ENCODE measurements at regions not wholly inside any gene's neighbourhood (a gene's known extent, or its start where the extent isn't known, plus 50 kb on each side); places are given as distances from the start of the nearest gene placed in this dataset.

- ChIA-PET CTCF (no interaction called here), POLR2A (no interaction called here)
- Mint-ChIP-seq H3K4me3 (no peak overlapping the region), H3K27me3 (no peaks in the 10 kb centered on the region), H3K36me3 (ENCODE audit: low read depth) (no peaks in the 10 kb centered on the region), H3K9me3 (no peaks in the 10 kb centered on the region), H3K4me1 (no peaks in the 10 kb centered on the region), H3K27ac (no peak overlapping the region)
- TF ChIP-seq, protein P1, sequence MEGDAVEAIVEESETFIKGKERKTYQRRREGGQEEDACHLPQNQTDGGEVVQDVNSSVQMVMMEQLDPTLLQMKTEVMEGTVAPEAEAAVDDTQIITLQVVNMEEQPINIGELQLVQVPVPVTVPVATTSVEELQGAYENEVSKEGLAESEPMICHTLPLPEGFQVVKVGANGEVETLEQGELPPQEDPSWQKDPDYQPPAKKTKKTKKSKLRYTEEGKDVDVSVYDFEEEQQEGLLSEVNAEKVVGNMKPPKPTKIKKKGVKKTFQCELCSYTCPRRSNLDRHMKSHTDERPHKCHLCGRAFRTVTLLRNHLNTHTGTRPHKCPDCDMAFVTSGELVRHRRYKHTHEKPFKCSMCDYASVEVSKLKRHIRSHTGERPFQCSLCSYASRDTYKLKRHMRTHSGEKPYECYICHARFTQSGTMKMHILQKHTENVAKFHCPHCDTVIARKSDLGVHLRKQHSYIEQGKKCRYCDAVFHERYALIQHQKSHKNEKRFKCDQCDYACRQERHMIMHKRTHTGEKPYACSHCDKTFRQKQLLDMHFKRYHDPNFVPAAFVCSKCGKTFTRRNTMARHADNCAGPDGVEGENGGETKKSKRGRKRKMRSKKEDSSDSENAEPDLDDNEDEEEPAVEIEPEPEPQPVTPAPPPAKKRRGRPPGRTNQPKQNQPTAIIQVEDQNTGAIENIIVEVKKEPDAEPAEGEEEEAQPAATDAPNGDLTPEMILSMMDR (IDR thresholded peaks at IDR 0.05), result no peak
- intact Hi-C loops (cut with micrococcal nuclease), result no loop called here
- DNase-seq, result no peak
- no peak for ATAC-seq (ENCODE audit: low read depth)
Measured at GRCh38 chr14:29126865-29127264, 360.3 kb downstream of the FOXG1 start.

- TF ChIP-seq, protein P1 (IDR thresholded peaks at IDR 0.05), result no peak
- Mint-ChIP-seq H3K27ac (no peak overlapping the region), H3K27me3 (no peaks in the 10 kb centered on the region), H3K4me1 (no peaks in the 10 kb centered on the region), H3K36me3 (ENCODE audit: low read depth) (no peaks in the 10 kb centered on the region), H3K4me3 (no peak overlapping the region), H3K9me3 (no peaks in the 10 kb centered on the region)
- POLR2A ChIA-PET, result no interaction called here
- CTCF ChIA-PET, result no interaction called here
- ATAC-seq (ENCODE audit: low read depth) (no peak), DNase-seq (no peak)
- intact Hi-C loops (cut with micrococcal nuclease), result no loop called here
Measured at GRCh38 chr14:29140016-29140415, 373.4 kb downstream of the FOXG1 start.

GRCh38 chr14:29144621-29145020, 378.0 kb downstream of the FOXG1 start:
- DNase-seq (no peak), ATAC-seq (ENCODE audit: low read depth) (no peak)
- CTCF ChIA-PET, result no interaction called here
- TF ChIP-seq, protein P1 (IDR thresholded peaks at IDR 0.05), result no peak
- H3K27ac Mint-ChIP-seq, result no peak overlapping the region
- intact Hi-C loops (cut with micrococcal nuclease), result no loop called here
- no peaks in the 10 kb centered on the region for H3K36me3 Mint-ChIP-seq (ENCODE audit: low read depth)
- no peak overlapping the region for H3K4me3 Mint-ChIP-seq
- no peaks in the 10 kb centered on the region for H3K4me1 Mint-ChIP-seq
- no peaks in the 10 kb centered on the region for H3K27me3 Mint-ChIP-seq
- H3K9me3 Mint-ChIP-seq, result no peaks in the 10 kb centered on the region
- POLR2A ChIA-PET, result no interaction called here

- Mint-ChIP-seq H3K27me3 (no peaks in the 10 kb centered on the region), H3K4me1 (no peaks in the 10 kb centered on the region), H3K4me3 (no peak overlapping the region), H3K9me3 (peaks cover 7% of the 10 kb centered on the region), H3K36me3 (ENCODE audit: low read depth) (no peaks in the 10 kb centered on the region), H3K27ac (no peak overlapping the region)
- intact Hi-C loops (cut with micrococcal nuclease), result no loop called here
- POLR2A ChIA-PET, result no interaction called here
- no peak for ATAC-seq (ENCODE audit: low read depth)
- DNase-seq, result no peak
- CTCF ChIA-PET, result no interaction called here
- TF ChIP-seq, protein P1 (IDR thresholded peaks at IDR 0.05), result no peak
Measured at GRCh38 chr14:29148221-29148620, 381.6 kb downstream of the FOXG1 start.

DNA sequence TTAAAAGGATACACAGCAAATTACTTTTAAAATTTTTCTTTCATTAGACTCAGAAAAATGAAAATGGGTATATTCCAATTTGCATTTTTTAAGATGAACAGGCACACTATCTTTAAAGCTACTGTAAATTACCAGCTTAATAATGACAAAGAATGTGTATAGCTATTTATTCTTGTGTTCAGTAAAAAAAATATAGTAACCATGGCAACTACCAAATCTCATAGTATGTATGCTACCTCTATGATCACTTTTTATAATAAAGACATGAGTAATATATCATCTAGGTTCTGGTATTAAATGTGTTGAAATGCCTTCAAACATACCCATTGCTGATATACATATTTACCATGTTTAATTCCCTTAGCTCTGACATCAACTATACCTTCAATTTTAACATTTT, 383.2 kb downstream of the FOXG1 start:
- ChIA-PET CTCF (no interaction called here), POLR2A (no interaction called here)
- no peaks in the 10 kb centered on the region for H3K36me3 Mint-ChIP-seq (ENCODE audit: low read depth)
- DNase-seq (no peak), ATAC-seq (ENCODE audit: low read depth) (no peak)
- TF ChIP-seq, protein P1 (IDR thresholded peaks at IDR 0.05), result no peak
- peaks cover 7% of the 10 kb centered on the region for H3K9me3 Mint-ChIP-seq
- H3K27ac Mint-ChIP-seq, result no peak overlapping the region
- H3K27me3 Mint-ChIP-seq, result no peaks in the 10 kb centered on the region
- no peak overlapping the region for H3K4me3 Mint-ChIP-seq
- H3K4me1 Mint-ChIP-seq, result no peaks in the 10 kb centered on the region
- intact Hi-C loops (cut with micrococcal nuclease), result no loop called here

All from activated B cell treated with CpG ODN at 0.5 μM for 24 hours (primary cell).